PC-3 (cell line): ENCODE measurements at regions not wholly inside any gene's neighbourhood (a gene's known extent, or its start where the extent isn't known, plus 50 kb on each side); places are given as distances from the start of the nearest gene placed in this dataset.

Experiments used
- ATAC-seq: fragments of 200-7000 bp; cut with Tn5 transposase; 2 replicates; pipeline ENCODE4 v1.9.1; 2020; ENCODE audit warnings: mild to moderate bottlenecking, moderate library complexity
- BruUV-seq: library from RNA; stranded (reverse); fragments of 400-500 nt; replicated peaks from 2 replicates; lab custom pipeline; 2021; lab: Mats Ljungman, UMichigan
- CTCF ChIA-PET: fragments of 300-600 bp; sonication (Branson Sonifier 250); formaldehyde crosslinking; loops from one replicate; lab custom pipeline; 2022; ENCODE audit warnings: antibody characterized with exemption; lab: Charles Lee
- POLR2A ChIA-PET: fragments of 300-600 bp; sonication (Branson Sonifier 250); formaldehyde crosslinking; loops from one replicate; lab custom pipeline; 2022; ENCODE audit warnings: antibody characterized with exemption; ENCODE audit not compliant: unreplicated experiment; lab: Charles Lee
- DNase-seq: peaks from one replicate; pipeline ENCODE4 v3.0.0-alpha.2; 2015
- H2AFZ ChIP-seq: fragments of 300-600 bp; sonication (generic); 2 replicates; pipeline ENCODE4 v1.6.0; 2016; ENCODE audit warnings: antibody characterized with exemption, low read length
- H3F3A ChIP-seq: fragments of 300-600 bp; sonication (generic); one replicate; pipeline ENCODE4 v1.6.0; 2017; ENCODE audit warnings: antibody characterized with exemption, low read length, control low read depth, mild to moderate bottlenecking; ENCODE audit not compliant: unreplicated experiment
- H3K27ac ChIP-seq: fragments of 300-600 bp; sonication (generic); 2 replicates; pipeline ENCODE4 v1.5.1; 2016; ENCODE audit warnings: mild to moderate bottlenecking, low read length
- H3K27me3 ChIP-seq: fragments of 300-600 bp; sonication (generic); 2 replicates; pipeline ENCODE4 v1.6.1; 2016; ENCODE audit warnings: low read length, mixed read lengths
- H3K36me3 ChIP-seq: fragments of 300-600 bp; sonication (generic); 2 replicates; pipeline ENCODE4 v1.6.1; 2016; ENCODE audit warnings: low read depth, mixed run types, low read length, mixed read lengths
- H3K4me1 ChIP-seq: fragments of 300-600 bp; sonication (generic); 2 replicates; pipeline ENCODE4 v1.5.1; 2016; ENCODE audit warnings: low read length; ENCODE audit not compliant: insufficient read depth
- H3K4me2 ChIP-seq: fragments of 300-600 bp; sonication (generic); 2 replicates; pipeline ENCODE4 v1.6.0; 2016; ENCODE audit warnings: low read length
- H3K4me3 ChIP-seq: fragments of 300-600 bp; sonication (generic); 2 replicates; pipeline ENCODE4 v1.5.1; 2016; ENCODE audit warnings: mild to moderate bottlenecking, low read length, mixed read lengths
- H3K79me2 ChIP-seq: fragments of 300-600 bp; sonication (generic); 2 replicates; pipeline ENCODE4 v1.6.1; 2017; ENCODE audit warnings: low read length, mixed read lengths
- H3K9ac ChIP-seq: fragments of 300-600 bp; sonication (generic); 2 replicates; pipeline ENCODE4 v1.6.0; 2016; ENCODE audit warnings: mild to moderate bottlenecking, low read length
- H3K9me2 ChIP-seq: fragments of 300-600 bp; sonication (generic); replicated peaks from 2 replicates; pipeline ENCODE4 v1.6.1; 2016; ENCODE audit warnings: mixed run types, low read length, mixed read lengths
- H3K9me3 ChIP-seq: fragments of 300-600 bp; sonication (generic); 2 replicates; pipeline ENCODE4 v1.6.1; 2016; ENCODE audit warnings: low read length, mixed read lengths
- H4K20me1 ChIP-seq: fragments of 300-600 bp; sonication (generic); 2 replicates; pipeline ENCODE4 v1.6.1; 2016; ENCODE audit warnings: low read length, mixed read lengths
- EZH2 ChIP-seq: fragments of 300-600 bp; sonication (generic); IDR thresholded peaks from one replicate; pipeline ENCODE4 v1.6.1; 2017; ENCODE audit warnings: antibody characterized with exemption, mild to moderate bottlenecking, low read length; ENCODE audit not compliant: unreplicated experiment
- EZH2phosphoT487 ChIP-seq: fragments of 300-600 bp; sonication (generic); IDR thresholded peaks from 2 replicates; pipeline ENCODE4 v1.6.1; 2018; ENCODE audit warnings: mild to moderate bottlenecking, antibody characterized with exemption, low read length, borderline replicate concordance
- intact Hi-C: fragments of 100-400 bp; cut with micrococcal nuclease; formaldehyde crosslinking; loops from 2 replicates; pipeline ENCODE4 v1.9.0; 2023
- TF ChIP-seq, protein P1 (sequence below): fragments of 300-600 bp; sonication (generic); conservative IDR thresholded peaks from 2 replicates; pipeline ENCODE4 v1.5.1; 2017; ENCODE audit warnings: antibody characterized with exemption, low read depth, mild to moderate bottlenecking, low read length

GRCh38 chr10:33402220-33403073 is 68.0 kb upstream of the NRP1 start:
- no peak for TF ChIP-seq EZH2phosphoT487
- no peak for TF ChIP-seq EZH2
- TF ChIP-seq, protein P1, sequence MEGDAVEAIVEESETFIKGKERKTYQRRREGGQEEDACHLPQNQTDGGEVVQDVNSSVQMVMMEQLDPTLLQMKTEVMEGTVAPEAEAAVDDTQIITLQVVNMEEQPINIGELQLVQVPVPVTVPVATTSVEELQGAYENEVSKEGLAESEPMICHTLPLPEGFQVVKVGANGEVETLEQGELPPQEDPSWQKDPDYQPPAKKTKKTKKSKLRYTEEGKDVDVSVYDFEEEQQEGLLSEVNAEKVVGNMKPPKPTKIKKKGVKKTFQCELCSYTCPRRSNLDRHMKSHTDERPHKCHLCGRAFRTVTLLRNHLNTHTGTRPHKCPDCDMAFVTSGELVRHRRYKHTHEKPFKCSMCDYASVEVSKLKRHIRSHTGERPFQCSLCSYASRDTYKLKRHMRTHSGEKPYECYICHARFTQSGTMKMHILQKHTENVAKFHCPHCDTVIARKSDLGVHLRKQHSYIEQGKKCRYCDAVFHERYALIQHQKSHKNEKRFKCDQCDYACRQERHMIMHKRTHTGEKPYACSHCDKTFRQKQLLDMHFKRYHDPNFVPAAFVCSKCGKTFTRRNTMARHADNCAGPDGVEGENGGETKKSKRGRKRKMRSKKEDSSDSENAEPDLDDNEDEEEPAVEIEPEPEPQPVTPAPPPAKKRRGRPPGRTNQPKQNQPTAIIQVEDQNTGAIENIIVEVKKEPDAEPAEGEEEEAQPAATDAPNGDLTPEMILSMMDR, result no peak
- intact Hi-C loops, result no loop called here

DNA sequence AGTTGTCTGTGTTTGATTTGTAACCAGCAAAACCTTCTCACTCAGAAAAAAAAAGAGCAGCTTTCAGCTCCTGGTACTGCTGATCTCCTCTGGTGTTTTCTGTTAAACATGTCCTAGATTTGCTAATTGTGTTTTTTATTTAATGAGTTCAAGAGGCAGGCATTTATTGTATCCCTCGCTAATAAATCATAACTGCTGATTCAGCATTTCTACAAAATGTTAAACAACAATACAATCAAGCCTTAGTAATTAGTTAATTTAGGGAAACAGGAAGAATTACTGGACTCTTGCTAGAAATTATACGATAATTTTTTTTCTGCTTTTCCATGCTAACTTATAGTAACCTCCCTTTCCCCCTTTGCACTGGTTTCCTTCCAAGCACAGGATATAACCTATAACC is 66.8 kb upstream of the NRP1 start:
- no peaks in the 10 kb centered on the region for H3K79me2 ChIP-seq
- no peak overlapping the region for H3K9ac ChIP-seq
- no peaks in the 10 kb centered on the region for H3F3A ChIP-seq
- intact Hi-C loops, result no loop called here
- H3K27me3 ChIP-seq, result no peaks in the 10 kb centered on the region
- no peaks in the 10 kb centered on the region for H3K4me1 ChIP-seq
- H3K9me3 ChIP-seq, result peaks cover 10% of the 10 kb centered on the region
- ATAC-seq (no peak), DNase-seq (no peak)
- no peaks in the 10 kb centered on the region for H3K9me2 ChIP-seq
- no TSS peak for BruUV-seq
- no peak overlapping the region for H2AFZ ChIP-seq
- H3K36me3 ChIP-seq, result peaks cover 5% of the 10 kb centered on the region; the same call in 1 of the 2 replicates
- no peaks in the 10 kb centered on the region for H4K20me1 ChIP-seq
- H3K27ac ChIP-seq, result no peak overlapping the region
- POLR2A ChIA-PET, result interaction anchor here (0.6 kb wide), 1 partner anchor 300 kb away, joined by 3 read pairs; no protein-coding TSS in a partner anchor
- no peak overlapping the region for H3K4me3 ChIP-seq
- CTCF ChIA-PET, result no interaction called here
- H3K4me2 ChIP-seq, result no peak overlapping the region
- TF ChIP-seq, protein P1, result no peak
- no peak for TF ChIP-seq EZH2phosphoT487
- TF ChIP-seq EZH2, result no peak

More at GRCh38 chr10:33402220-33403073, 68.0 kb upstream of the NRP1 start:
- no peaks in the 10 kb centered on the region for H3K27me3 ChIP-seq
- no peaks in the 10 kb centered on the region for H4K20me1 ChIP-seq
- H3K79me2 ChIP-seq, result no peaks in the 10 kb centered on the region
- ChIA-PET POLR2A (no interaction called here), CTCF (no interaction called here)
- H3K9ac ChIP-seq, result no peak overlapping the region
- H3K9me3 ChIP-seq, result no peaks in the 10 kb centered on the region
- peaks cover under 1% of the 10 kb centered on the region; the same call in 1 of the 2 replicates for H3K9me2 ChIP-seq
- H3F3A ChIP-seq, result no peaks in the 10 kb centered on the region
- H3K36me3 ChIP-seq, result no peaks in the 10 kb centered on the region
- DNase-seq (no peak), ATAC-seq (no peak; the same call in 1 of the 2 replicates)
- no peaks in the 10 kb centered on the region for H3K4me1 ChIP-seq
- BruUV-seq, result no TSS peak
- no peak overlapping the region for H3K4me2 ChIP-seq
- H3K4me3 ChIP-seq, result no peak overlapping the region
- no peak overlapping the region for H2AFZ ChIP-seq
- no peak overlapping the region for H3K27ac ChIP-seq

DNA sequence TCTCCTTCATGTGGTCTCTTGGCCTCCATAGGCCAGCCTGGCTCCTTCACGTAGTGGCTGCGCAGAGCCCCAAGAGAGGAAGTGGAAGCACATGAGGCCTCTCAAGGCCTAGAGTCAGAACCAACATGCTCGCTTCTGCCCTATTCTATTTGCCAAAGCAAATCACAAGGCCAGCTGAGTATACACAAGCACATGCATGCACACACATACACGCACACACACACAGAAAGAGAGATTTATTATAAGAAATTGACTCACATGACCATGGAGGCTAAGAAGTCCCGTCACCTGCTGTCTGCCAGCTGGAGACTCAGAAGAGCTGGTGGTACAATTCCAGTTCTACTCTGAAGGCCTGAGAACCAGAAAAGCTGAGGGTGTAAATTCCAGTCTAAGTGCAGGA is 64.3 kb upstream of the NRP1 start:
- Histone ChIP-seq H3K27me3 (no peaks in the 10 kb centered on the region), H3K4me2 (no peak overlapping the region), H3K27ac (no peak overlapping the region), H3K9me3 (peaks cover 10% of the 10 kb centered on the region), H3K36me3 (peaks cover 5% of the 10 kb centered on the region; the same call in 1 of the 2 replicates), H3K4me1 (no peaks in the 10 kb centered on the region), H3K9ac (no peak overlapping the region), H3F3A (no peaks in the 10 kb centered on the region), H2AFZ (no peak overlapping the region), H3K9me2 (no peaks in the 10 kb centered on the region), H4K20me1 (no peaks in the 10 kb centered on the region), H3K79me2 (no peaks in the 10 kb centered on the region), H3K4me3 (no peak overlapping the region)
- DNase-seq, result no peak
- intact Hi-C loops, result no loop called here
- no peak for ATAC-seq
- TF ChIP-seq, protein P1, result no peak
- TF ChIP-seq EZH2, result no peak
- no peak for TF ChIP-seq EZH2phosphoT487
- CTCF ChIA-PET, result no interaction called here
- BruUV-seq, result no TSS peak
- POLR2A ChIA-PET, result no interaction called here
